ENCODE measurements at regions not wholly inside any gene's neighbourhood (a gene's known extent, or its start where the extent isn't known, plus 50 kb on each side); places are given as distances from the start of the nearest gene placed in this dataset.

GRCh38 chr12:54759751-54760150 lies 94.6 kb upstream of the MUCL1 start:
- TF ChIP-seq PHF8 (conservative IDR thresholded peaks at IDR 0.05; ENCODE audit: low read depth, low read length) (no peak), BCL11A (IDR thresholded peaks at IDR 0.05; ENCODE audit: low read depth in 2 of 2, low read length in 2 of 2) (no peak)
